CD8-positive, alpha-beta memory T cell (primary cell): ENCODE measurements at regions not wholly inside any gene's neighbourhood (a gene's known extent, or its start where the extent isn't known, plus 50 kb on each side); places are given as distances from the start of the nearest gene placed in this dataset.

Source experiments
- CTCF ChIA-PET: fragments of 350-600 bp; sonication (Branson Sonifier 250); formaldehyde crosslinking; loops from one replicate; lab custom pipeline; 2021; ENCODE audit warnings: antibody characterized with exemption; lab: Charles Lee
- POLR2A ChIA-PET: fragments of 350-600 bp; sonication (Branson Sonifier 250); formaldehyde crosslinking; loops from one replicate; lab custom pipeline; 2021; ENCODE audit warnings: antibody characterized with exemption; lab: Charles Lee
- DNase-seq, 5 donors: peaks; one replicate each; pipeline versions ENCODE4 v3.0.0 to v3.0.0-alpha.2; 2020 to 2022; ENCODE audit warnings: mixed read lengths in 1 of 5
- H3K27ac ChIP-seq: one replicate; pipeline ENCODE4 v1.7.0; 2013; ENCODE audit warnings: low read depth, mild to moderate bottlenecking, low read length, moderate library complexity
- H3K27me3 ChIP-seq: 2 replicates; pipeline ENCODE4 v1.7.0; 2013; ENCODE audit warnings: low read length, mild to moderate bottlenecking; ENCODE audit not compliant: insufficient read depth, poor library complexity, severe bottlenecking
- H3K36me3 ChIP-seq: 2 replicates; pipeline ENCODE4 v1.7.0; 2013; ENCODE audit warnings: mild to moderate bottlenecking, low read length, moderate library complexity; ENCODE audit not compliant: insufficient read depth
- H3K4me1 ChIP-seq: 2 replicates; pipeline ENCODE4 v1.7.0; 2013; ENCODE audit warnings: mild to moderate bottlenecking, low read length, moderate library complexity; ENCODE audit not compliant: insufficient read depth
- H3K4me3 ChIP-seq: 2 replicates; pipeline ENCODE4 v1.7.0; 2013; ENCODE audit warnings: mild to moderate bottlenecking, low read length
- H3K9me3 ChIP-seq: 2 replicates; pipeline ENCODE4 v1.7.0; 2013; ENCODE audit warnings: mild to moderate bottlenecking, low read length
- H3K27ac Mint-ChIP-seq, 8 donors: one replicate each; pipeline ENCODE4 v1.8.0; 2020 to 2021; ENCODE audit warnings: mixed read lengths in 8 of 8, mild to moderate bottlenecking in 6 of 8, inconsistent platforms in 3 of 8, moderate library complexity in 3 of 8
- H3K27me3 Mint-ChIP-seq, 2 donors: one replicate each; pipeline ENCODE4 v1.8.0; 2020 to 2021; ENCODE audit warnings: mixed read lengths in 2 of 2, mild to moderate bottlenecking in 1 of 2, moderate library complexity in 1 of 2
- H3K36me3 Mint-ChIP-seq, 3 donors: one replicate each; pipeline ENCODE4 v1.8.0; 2020 to 2021; ENCODE audit warnings: mixed read lengths in 3 of 3, inconsistent platforms in 1 of 3, mild to moderate bottlenecking in 1 of 3
- H3K4me1 Mint-ChIP-seq, 3 donors: one replicate each; pipeline ENCODE4 v1.8.0; 2020 to 2021; ENCODE audit warnings: mixed read lengths in 3 of 3, inconsistent platforms in 1 of 3, mild to moderate bottlenecking in 1 of 3
- H3K4me3 Mint-ChIP-seq, 7 donors: one replicate each; pipeline ENCODE4 v1.8.0; 2020 to 2021; ENCODE audit warnings: mixed read lengths in 7 of 7, mild to moderate bottlenecking in 6 of 7, moderate library complexity in 4 of 7, inconsistent platforms in 2 of 7
- H3K9me3 Mint-ChIP-seq, 5 donors: one replicate each; pipeline ENCODE4 v1.8.0; 2020 to 2022; ENCODE audit warnings: mixed read lengths in 5 of 5, mild to moderate bottlenecking in 3 of 5, moderate library complexity in 2 of 5, inconsistent platforms in 1 of 5

DNA sequence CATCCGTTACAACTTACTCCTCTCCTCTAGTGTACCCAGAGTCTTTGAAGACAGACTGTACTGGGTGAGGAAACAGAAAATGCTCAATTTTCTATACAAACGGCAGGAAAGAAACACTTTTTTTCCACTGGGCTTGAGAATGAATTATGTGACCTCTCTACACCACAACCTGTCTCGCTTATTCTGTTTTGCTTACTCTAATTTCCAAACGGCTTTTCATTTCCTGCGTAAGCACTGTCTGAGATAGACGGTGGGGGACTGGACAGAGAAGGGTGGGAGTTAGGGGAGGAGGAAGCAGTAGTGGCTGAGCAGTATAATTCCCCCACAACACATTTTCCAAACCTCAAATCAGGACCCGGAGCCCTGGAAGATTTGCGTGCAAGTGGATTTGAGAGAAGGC, 191.4 kb upstream of the SDK2 start:
- Mint-ChIP-seq H3K36me3 (peaks cover 0 to 1% (median 0%) of the 10 kb centered on the region in 3 donors), H3K4me3 (no peak overlapping the region), H3K9me3 (peaks cover 0 to 2% (median 0%) of the 10 kb centered on the region in 5 donors), H3K4me1 (peaks cover 9 to 30% (median 16%) of the 10 kb centered on the region in 3 donors), H3K27me3 (peaks cover 4 to 17% of the 10 kb centered on the region in 2 donors), H3K27ac (no peak overlapping the region)
- no peak for DNase-seq
- H3K27ac ChIP-seq: no peak overlapping the region
- H3K4me3 ChIP-seq: no peak overlapping the region
- no peaks in the 10 kb centered on the region for H3K9me3 ChIP-seq
- H3K36me3 ChIP-seq: no peaks in the 10 kb centered on the region
- ChIA-PET CTCF (no interaction called here), POLR2A (no interaction called here)
- peaks cover 22% of the 10 kb centered on the region for H3K4me1 ChIP-seq
- no peaks in the 10 kb centered on the region for H3K27me3 ChIP-seq

DNA sequence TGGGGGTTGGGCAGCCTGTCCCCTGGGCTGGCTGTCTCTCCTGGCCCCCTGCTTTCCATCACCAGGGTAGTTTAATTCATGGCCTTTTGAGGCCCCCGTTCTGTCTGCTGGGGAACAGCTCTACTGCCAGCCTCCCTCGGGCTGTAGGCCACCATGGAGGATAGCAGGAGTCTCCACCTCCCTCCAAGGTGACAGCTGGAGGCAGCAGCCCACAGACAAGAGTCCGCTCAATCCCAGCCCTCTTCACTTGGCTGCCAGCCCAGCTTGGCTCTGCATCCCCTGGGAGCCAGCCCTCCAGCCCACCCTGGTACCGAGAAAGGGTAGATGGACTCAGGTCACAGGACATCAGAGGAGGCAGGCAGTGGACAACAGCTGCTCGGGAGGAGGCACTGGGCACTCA, 194.6 kb upstream of the SDK2 start:
- Histone ChIP-seq H3K4me1 (peaks cover 8% of the 10 kb centered on the region), H3K27ac (no peak overlapping the region), H3K27me3 (no peaks in the 10 kb centered on the region), H3K9me3 (no peaks in the 10 kb centered on the region), H3K4me3 (no peak overlapping the region), H3K36me3 (no peaks in the 10 kb centered on the region)
- POLR2A ChIA-PET: no interaction called here
- peaks cover 9 to 13% (median 10%) of the 10 kb centered on the region in 3 donors for H3K4me1 Mint-ChIP-seq
- H3K27ac Mint-ChIP-seq: no peak overlapping the region
- H3K27me3 Mint-ChIP-seq: peaks cover 5 to 21% of the 10 kb centered on the region in 2 donors
- H3K36me3 Mint-ChIP-seq: no peaks in the 10 kb centered on the region
- CTCF ChIA-PET: no interaction called here
- H3K4me3 Mint-ChIP-seq: no peak overlapping the region
- H3K9me3 Mint-ChIP-seq: peaks cover 0 to 2% (median 0%) of the 10 kb centered on the region in 5 donors
- no peak for DNase-seq

DNA sequence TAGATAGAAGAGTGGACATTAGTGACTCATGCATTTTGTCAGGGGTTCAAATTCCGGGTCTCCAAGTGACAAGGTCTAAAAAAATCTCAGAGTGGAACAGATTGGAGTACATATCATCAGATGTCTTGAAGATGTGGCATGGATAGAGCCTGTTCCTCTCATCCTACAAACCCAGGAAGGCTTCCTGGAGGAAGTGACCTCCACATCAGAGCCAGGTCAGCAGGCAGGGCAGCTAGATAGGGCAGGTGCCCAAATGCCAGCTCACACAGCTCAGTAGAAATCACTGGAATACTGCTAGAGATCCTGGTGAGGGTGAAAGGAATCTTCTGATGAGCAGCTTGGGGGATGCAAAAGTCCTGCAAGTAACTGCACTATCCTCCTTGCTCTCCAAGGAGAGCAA, 196.6 kb upstream of the SDK2 start:
- no peak overlapping the region for H3K27ac ChIP-seq
- Mint-ChIP-seq H3K27ac (peak overlapping the region in 1 of 8 donors; percentile 29), H3K36me3 (no peaks in the 10 kb centered on the region), H3K4me3 (no peak overlapping the region), H3K9me3 (peaks cover 0 to 2% (median 0%) of the 10 kb centered on the region in 5 donors), H3K27me3 (peaks cover 11 to 25% of the 10 kb centered on the region in 2 donors), H3K4me1 (peaks cover 2% of the 10 kb centered on the region in 3 donors)
- H3K36me3 ChIP-seq: no peaks in the 10 kb centered on the region
- H3K4me3 ChIP-seq: no peak overlapping the region
- CTCF ChIA-PET: no interaction called here
- H3K4me1 ChIP-seq: no peaks in the 10 kb centered on the region
- no peak for DNase-seq
- H3K9me3 ChIP-seq: no peaks in the 10 kb centered on the region
- H3K27me3 ChIP-seq: no peaks in the 10 kb centered on the region
- POLR2A ChIA-PET: no interaction called here

DNA sequence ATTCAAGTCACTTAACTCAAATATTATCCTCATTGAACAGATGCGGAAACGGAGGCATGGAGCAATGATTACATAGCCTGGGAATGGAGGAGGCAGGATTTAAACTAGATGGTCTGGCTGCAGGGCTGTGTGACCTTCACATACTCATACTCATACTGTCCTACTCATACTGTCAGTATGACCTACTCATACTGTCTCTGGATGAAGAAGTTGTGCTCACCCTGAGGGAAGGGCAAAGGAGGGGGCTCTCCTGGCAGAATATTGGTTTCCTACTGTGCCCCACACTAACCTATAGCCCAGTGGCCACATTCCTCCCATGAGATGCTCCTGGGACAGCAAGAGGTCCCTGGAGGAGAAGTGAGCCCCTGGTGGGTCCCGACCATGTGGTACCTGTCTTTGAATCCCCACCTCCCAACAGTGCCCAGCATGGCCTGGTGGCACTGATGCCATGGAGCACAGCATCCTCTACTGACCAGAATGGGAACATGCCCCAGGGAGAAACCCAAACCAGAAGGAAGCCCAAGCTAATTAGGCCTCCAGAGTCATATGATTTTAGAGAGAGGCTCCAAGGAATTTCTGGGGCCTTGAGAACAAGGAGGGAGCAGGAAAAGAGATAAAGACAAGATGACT, 197.3 kb upstream of the SDK2 start:
- Mint-ChIP-seq H3K36me3 (no peaks in the 10 kb centered on the region), H3K27ac (no peak overlapping the region), H3K4me1 (no peaks in the 10 kb centered on the region), H3K27me3 (peaks cover 11 to 25% of the 10 kb centered on the region in 2 donors), H3K4me3 (no peak overlapping the region), H3K9me3 (peaks cover 0 to 2% (median 0%) of the 10 kb centered on the region in 5 donors)
- ChIA-PET CTCF (no interaction called here), POLR2A (no interaction called here)
- no peaks in the 10 kb centered on the region for H3K27me3 ChIP-seq
- H3K36me3 ChIP-seq: no peaks in the 10 kb centered on the region
- no peaks in the 10 kb centered on the region for H3K9me3 ChIP-seq
- H3K4me1 ChIP-seq: no peaks in the 10 kb centered on the region
- no peak overlapping the region for H3K27ac ChIP-seq
- DNase-seq: no peak
- H3K4me3 ChIP-seq: no peak overlapping the region

DNA sequence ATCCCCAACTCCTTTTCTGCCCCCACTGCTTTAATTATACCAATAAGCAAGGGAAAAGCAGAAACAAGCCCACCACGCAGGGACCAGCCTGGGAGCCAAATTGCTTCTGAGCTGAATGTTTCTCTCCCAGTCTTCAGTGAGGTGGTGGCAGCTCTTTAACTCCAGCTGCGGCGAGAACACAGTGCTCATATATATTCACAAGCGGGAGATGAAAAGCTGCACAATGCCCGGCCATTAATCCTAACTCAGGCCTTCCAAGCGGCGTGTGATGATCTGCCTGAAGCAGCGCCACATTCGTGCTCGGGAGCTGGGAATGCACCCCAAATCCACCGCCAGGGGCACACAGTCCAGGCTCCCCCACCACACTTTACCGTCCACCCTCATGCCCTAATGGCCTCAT, 203.7 kb upstream of the SDK2 start:
- ChIA-PET CTCF (no interaction called here), POLR2A (no interaction called here)
- H3K4me1 Mint-ChIP-seq: peaks cover 0 to 5% (median 2%) of the 10 kb centered on the region in 3 donors

DNA sequence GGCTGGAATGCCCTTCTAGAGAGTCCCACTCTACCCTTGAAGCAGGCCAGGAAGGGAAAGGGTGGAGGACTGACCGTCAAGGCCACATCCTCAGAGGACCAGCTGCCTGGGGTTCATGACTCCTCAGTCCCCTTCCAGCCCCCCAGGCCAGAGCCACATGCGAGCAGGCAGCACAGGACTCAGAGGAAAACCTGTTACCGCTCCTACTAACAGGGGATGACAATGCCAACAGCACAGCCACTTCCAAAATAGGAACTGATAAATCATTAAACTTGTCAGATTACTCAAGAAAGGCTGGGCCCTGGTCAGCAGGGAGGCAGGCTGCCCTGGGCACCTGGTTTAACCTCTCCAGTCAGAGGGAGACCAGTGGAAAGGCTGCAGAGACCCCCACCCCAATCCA, 206.2 kb upstream of the SDK2 start:
- H3K4me3 Mint-ChIP-seq: no peak overlapping the region
- POLR2A ChIA-PET: no interaction called here

More for the DNA sequence above, 203.7 kb upstream of the SDK2 start:
- Mint-ChIP-seq H3K27ac (no peak overlapping the region), H3K36me3 (no peaks in the 10 kb centered on the region), H3K9me3 (no peaks in the 10 kb centered on the region), H3K4me3 (no peak overlapping the region), H3K27me3 (peaks cover 15 to 18% of the 10 kb centered on the region in 2 donors)
- DNase-seq: no peak
- no peaks in the 10 kb centered on the region for H3K36me3 ChIP-seq
- no peak overlapping the region for H3K27ac ChIP-seq
- no peaks in the 10 kb centered on the region for H3K27me3 ChIP-seq
- no peaks in the 10 kb centered on the region for H3K9me3 ChIP-seq
- H3K4me3 ChIP-seq: no peak overlapping the region
- no peaks in the 10 kb centered on the region for H3K4me1 ChIP-seq

DNA sequence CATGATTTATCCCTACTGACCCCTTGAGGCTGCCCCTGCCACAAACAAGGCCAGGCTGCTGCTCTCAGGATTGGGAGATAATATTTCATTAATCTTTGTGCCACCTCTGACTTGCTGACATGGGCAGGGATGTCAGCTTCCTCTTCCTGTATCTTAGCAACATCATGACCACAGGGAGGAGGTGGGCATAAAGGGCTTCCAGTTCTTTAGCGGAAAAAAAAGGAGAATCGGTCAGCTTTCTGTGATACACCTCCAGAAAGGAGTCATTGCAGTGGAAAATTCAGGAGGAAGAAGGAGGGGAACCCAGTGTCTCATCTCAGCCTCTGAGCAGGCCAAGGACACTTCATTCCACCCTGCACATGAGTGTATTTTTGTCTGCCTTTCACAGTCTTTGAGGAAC, 206.8 kb upstream of the SDK2 start:
- Mint-ChIP-seq H3K36me3 (no peaks in the 10 kb centered on the region), H3K9me3 (peaks cover 0 to 2% (median 0%) of the 10 kb centered on the region in 5 donors), H3K4me1 (peaks cover 0 to 5% (median 2%) of the 10 kb centered on the region in 3 donors), H3K27me3 (peaks cover 17% of the 10 kb centered on the region in 2 donors), H3K4me3 (no peak overlapping the region), H3K27ac (no peak overlapping the region)
- ChIA-PET POLR2A (no interaction called here), CTCF (no interaction called here)
- Histone ChIP-seq H3K36me3 (no peaks in the 10 kb centered on the region), H3K4me3 (no peak overlapping the region), H3K27me3 (no peaks in the 10 kb centered on the region), H3K27ac (no peak overlapping the region), H3K4me1 (no peaks in the 10 kb centered on the region), H3K9me3 (no peaks in the 10 kb centered on the region)
- no peak for DNase-seq

More for the DNA sequence above, 206.2 kb upstream of the SDK2 start:
- no peak for DNase-seq
- CTCF ChIA-PET: no interaction called here
- Mint-ChIP-seq H3K36me3 (no peaks in the 10 kb centered on the region), H3K27ac (no peak overlapping the region), H3K4me1 (peaks cover 0 to 5% (median 2%) of the 10 kb centered on the region in 3 donors), H3K27me3 (peaks cover 14 to 15% of the 10 kb centered on the region in 2 donors), H3K9me3 (peaks cover 0 to 2% (median 0%) of the 10 kb centered on the region in 5 donors)
- Histone ChIP-seq H3K27me3 (no peaks in the 10 kb centered on the region), H3K9me3 (no peaks in the 10 kb centered on the region), H3K36me3 (no peaks in the 10 kb centered on the region), H3K4me1 (no peaks in the 10 kb centered on the region), H3K4me3 (no peak overlapping the region), H3K27ac (no peak overlapping the region)

DNA sequence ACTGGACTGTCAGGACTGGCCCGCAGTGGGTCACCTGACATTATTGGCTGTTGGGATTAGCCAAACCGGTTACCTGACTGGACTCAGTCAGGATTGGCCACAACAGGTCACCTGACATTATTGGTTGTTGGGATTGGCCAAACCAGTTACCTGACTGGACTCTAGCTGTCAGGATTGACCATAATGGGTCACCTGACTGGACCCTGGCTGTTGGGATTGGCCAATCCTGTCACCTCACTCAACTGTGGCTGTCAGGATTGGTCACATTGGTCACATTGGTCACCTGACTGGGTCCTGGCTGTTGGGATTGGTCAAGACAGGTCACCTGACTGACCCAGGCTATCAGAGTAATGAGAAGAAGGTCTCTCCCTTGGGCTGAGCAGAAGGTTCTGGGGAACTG, 207.7 kb upstream of the SDK2 start:
- ChIA-PET CTCF (no interaction called here), POLR2A (no interaction called here)
- H3K4me1 Mint-ChIP-seq: peaks cover 0 to 5% (median 2%) of the 10 kb centered on the region in 3 donors
- H3K9me3 Mint-ChIP-seq: peaks cover 0 to 2% (median 0%) of the 10 kb centered on the region in 5 donors
- H3K36me3 ChIP-seq: no peaks in the 10 kb centered on the region
- H3K4me1 ChIP-seq: no peaks in the 10 kb centered on the region
- no peak overlapping the region for H3K4me3 Mint-ChIP-seq
- H3K36me3 Mint-ChIP-seq: no peaks in the 10 kb centered on the region
- no peak overlapping the region for H3K27ac Mint-ChIP-seq
- H3K4me3 ChIP-seq: no peak overlapping the region
- no peak for DNase-seq
- no peaks in the 10 kb centered on the region for H3K27me3 ChIP-seq
- H3K27me3 Mint-ChIP-seq: peaks cover 19% of the 10 kb centered on the region in 2 donors
- H3K27ac ChIP-seq: no peak overlapping the region
- no peaks in the 10 kb centered on the region for H3K9me3 ChIP-seq
